ENCODE measurements at regions not wholly inside any gene's neighbourhood (a gene's known extent, or its start where the extent isn't known, plus 50 kb on each side); places are given as distances from the start of the nearest gene placed in this dataset.

DNA sequence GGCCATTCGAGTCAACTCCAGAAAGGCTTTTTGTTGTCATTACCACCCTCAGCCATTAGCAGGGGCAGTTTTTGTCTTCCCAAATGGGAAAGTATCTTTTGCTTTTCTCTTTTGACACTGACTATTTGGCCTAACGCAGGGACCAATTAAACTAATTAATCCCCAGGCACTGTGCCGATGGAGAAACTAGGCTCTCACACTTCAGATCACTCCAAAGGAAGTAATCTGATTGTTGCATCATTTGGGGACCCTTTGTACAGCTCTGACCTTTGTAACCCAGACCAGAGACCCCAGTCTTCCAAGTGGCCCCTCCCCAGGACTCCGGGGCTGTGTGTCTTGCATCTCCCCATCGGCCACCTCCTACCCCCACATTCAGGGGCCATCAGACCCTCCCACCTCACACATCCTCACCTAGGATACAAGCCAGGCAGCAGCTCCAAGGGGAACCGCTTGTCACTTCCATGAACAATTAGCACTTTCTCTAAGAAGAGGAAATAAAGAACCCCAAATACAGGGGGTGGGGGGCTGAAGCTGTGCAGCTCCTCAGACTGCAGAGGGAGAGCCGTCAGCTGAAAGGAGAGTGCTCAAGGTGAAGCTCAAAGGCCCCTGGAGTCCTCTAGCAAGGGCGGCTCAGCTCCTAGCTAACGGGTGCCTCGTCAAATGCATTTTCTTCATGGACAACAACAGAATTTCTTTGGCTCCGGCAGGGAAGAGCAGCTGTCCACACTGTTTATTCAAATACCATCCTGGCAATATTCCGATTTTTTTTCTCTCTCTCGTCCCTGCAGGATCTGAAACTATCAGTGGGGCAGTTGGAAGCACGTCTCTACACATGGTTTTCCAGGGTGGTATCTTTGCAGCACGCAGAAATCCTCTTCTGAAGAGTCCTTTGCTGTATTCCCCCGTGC is 64.3 kb upstream of the DIO3 start:
- no peaks in the 10 kb centered on the region for H3K79me1 ChIP-seq (replicated peaks; ENCODE audit: low read length, poor library complexity, severe bottlenecking)
- no peak overlapping the region for H3K4me2 ChIP-seq (ENCODE audit: low read length, poor library complexity, severe bottlenecking)
- no peak overlapping the region for H2BK15ac ChIP-seq (ENCODE audit: low read depth, poor library complexity, severe bottlenecking)
- H3K4me1 ChIP-seq (ENCODE audit: control insufficient read depth, insufficient read depth, low read depth, low read length): no peaks in the 10 kb centered on the region
- H3K18ac ChIP-seq (ENCODE audit: low read depth in 1 of 2, low read length in 2 of 2): no peak overlapping the region
- H3K27me3 ChIP-seq (ENCODE audit: control insufficient read depth in 1 of 2, insufficient read depth in 1 of 2, low read length in 2 of 2): peaks cover 0 to 47% of the 10 kb centered on the region in 2 experiments
- no peak overlapping the region for H3K9ac ChIP-seq (ENCODE audit: low read length)
- H2BK5ac ChIP-seq (ENCODE audit: low read depth, low read length, poor library complexity, severe bottlenecking): no peak overlapping the region
- H3K4me3 ChIP-seq (ENCODE audit: insufficient read depth in 1 of 2, low read depth in 1 of 2, low read length in 2 of 2): no peak overlapping the region
- no peaks in the 10 kb centered on the region for H3K36me3 ChIP-seq (ENCODE audit: control insufficient read depth in 1 of 2, insufficient read depth in 2 of 2, low read depth in 1 of 2, low read length in 2 of 2)
- H2AFZ ChIP-seq (ENCODE audit: low read depth, low read length): no peak overlapping the region
- DNase-seq: no peak
- no peak overlapping the region for H4K91ac ChIP-seq (ENCODE audit: low read length)
- no peak overlapping the region for H3K23ac ChIP-seq (ENCODE audit: low read length in 2 of 2)
- no peak overlapping the region for H2BK120ac ChIP-seq (ENCODE audit: low read depth, low read length)
- no peak overlapping the region for H2BK12ac ChIP-seq (ENCODE audit: low read length in 2 of 2)
- no peak overlapping the region for H3K27ac ChIP-seq (ENCODE audit: low read length, poor library complexity, severe bottlenecking)
- no peak overlapping the region for H3K4ac ChIP-seq (ENCODE audit: low read depth in 1 of 2, low read length in 2 of 2)
- no peaks in the 10 kb centered on the region for H3K9me3 ChIP-seq (ENCODE audit: control insufficient read depth, low read length)
- WGBS: 62% methylated on average over 15 of the region's 16 CpGs
- no peak overlapping the region for H3K14ac ChIP-seq (ENCODE audit: low read length in 2 of 2)
- no peak overlapping the region for H4K8ac ChIP-seq (ENCODE audit: low read length)
- no peak overlapping the region for H2AK5ac ChIP-seq (ENCODE audit: low read length, severe bottlenecking)

DNA sequence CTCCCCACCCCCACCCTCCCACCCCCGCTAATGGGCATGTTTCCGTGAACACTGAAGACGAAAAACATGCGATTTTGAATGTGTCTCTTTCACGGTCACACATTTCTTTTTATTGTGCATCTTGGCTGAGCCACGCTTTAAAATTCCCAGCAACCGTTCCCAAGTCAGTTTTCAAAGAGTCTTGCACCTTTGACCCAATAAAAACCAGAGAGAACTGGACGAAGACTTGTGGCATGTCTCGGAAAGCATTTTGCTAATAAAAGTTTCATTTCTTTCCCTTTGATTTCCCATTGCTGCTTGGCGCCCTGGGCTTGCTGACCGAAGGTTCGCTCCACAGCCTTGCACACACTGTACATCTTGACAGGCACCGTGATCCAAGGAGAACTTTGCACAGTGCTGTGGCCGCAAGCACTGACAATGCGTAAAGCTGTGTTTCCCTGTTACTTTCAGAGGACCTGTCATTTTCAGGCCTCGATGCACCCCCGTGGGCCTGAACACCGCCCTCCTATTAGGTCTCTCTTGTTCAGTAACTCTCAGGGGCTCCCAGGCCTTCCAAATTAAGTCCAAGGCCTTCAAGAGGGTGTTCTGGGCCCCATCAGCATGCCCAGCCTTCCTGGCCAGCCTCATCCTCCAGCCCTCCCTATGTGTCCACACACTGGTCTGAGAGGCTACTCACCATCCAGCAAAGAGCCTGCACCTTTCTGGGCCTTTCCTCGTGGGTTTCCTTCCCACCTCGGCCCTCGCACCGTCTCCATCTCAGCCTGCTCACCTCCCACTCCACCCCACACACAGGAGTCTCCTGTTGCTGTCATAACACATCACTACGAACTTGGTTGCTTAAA is 63.4 kb upstream of the DIO3 start:
- Histone ChIP-seq H3K27ac (ENCODE audit: low read length, poor library complexity, severe bottlenecking) (no peak overlapping the region), H3K9me3 (ENCODE audit: control insufficient read depth, low read length) (no peaks in the 10 kb centered on the region), H3K27me3 (ENCODE audit: control insufficient read depth in 1 of 2, insufficient read depth in 1 of 2, low read length in 2 of 2) (peaks cover 0 to 56% of the 10 kb centered on the region in 2 experiments), H4K91ac (ENCODE audit: low read length) (no peak overlapping the region), H3K4me2 (ENCODE audit: low read length, poor library complexity, severe bottlenecking) (no peak overlapping the region), H3K36me3 (ENCODE audit: control insufficient read depth in 1 of 2, insufficient read depth in 2 of 2, low read depth in 1 of 2, low read length in 2 of 2) (no peaks in the 10 kb centered on the region), H3K18ac (ENCODE audit: low read depth in 1 of 2, low read length in 2 of 2) (no peak overlapping the region), H3K4ac (ENCODE audit: low read depth in 1 of 2, low read length in 2 of 2) (no peak overlapping the region), H3K23ac (ENCODE audit: low read length in 2 of 2) (no peak overlapping the region), H2BK120ac (ENCODE audit: low read depth, low read length) (no peak overlapping the region), H2AFZ (ENCODE audit: low read depth, low read length) (no peak overlapping the region), H4K8ac (ENCODE audit: low read length) (no peak overlapping the region), H2BK15ac (ENCODE audit: low read depth, poor library complexity, severe bottlenecking) (no peak overlapping the region), H2AK5ac (ENCODE audit: low read length, severe bottlenecking) (no peak overlapping the region), H2BK12ac (ENCODE audit: low read length in 2 of 2) (no peak overlapping the region), H3K14ac (ENCODE audit: low read length in 2 of 2) (no peak overlapping the region), H3K79me1 (replicated peaks; ENCODE audit: low read length, poor library complexity, severe bottlenecking) (no peaks in the 10 kb centered on the region), H3K4me1 (ENCODE audit: control insufficient read depth, insufficient read depth, low read depth, low read length) (no peaks in the 10 kb centered on the region), H3K4me3 (ENCODE audit: insufficient read depth in 1 of 2, low read depth in 1 of 2, low read length in 2 of 2) (no peak overlapping the region), H2BK5ac (ENCODE audit: low read depth, low read length, poor library complexity, severe bottlenecking) (no peak overlapping the region), H3K9ac (ENCODE audit: low read length) (no peak overlapping the region)
- no peak for DNase-seq
- WGBS: 84% methylated on average over 22 of the region's 23 CpGs

DNA sequence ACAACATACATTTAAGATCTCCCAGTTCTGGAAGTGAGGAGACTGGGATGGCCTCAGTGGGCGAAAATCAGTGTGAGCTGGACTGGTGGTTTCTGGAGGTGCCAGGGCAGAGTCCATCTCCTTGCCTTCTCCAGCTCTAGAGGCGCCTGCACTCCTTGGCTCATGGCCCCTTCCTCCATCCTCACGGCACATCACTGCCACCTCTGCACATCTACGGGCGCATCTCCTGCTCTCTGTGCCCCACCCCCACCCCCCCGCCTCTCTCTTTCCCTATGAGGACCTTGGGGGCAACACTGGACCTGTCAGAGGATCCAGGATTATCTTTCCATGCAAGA is 62.8 kb upstream of the DIO3 start:
- no peak overlapping the region for H3K4me2 ChIP-seq (ENCODE audit: low read length, poor library complexity, severe bottlenecking)
- H3K4me3 ChIP-seq (ENCODE audit: insufficient read depth in 1 of 2, low read depth in 1 of 2, low read length in 2 of 2): no peak overlapping the region
- no peak overlapping the region for H2AK5ac ChIP-seq (ENCODE audit: low read length, severe bottlenecking)
- no peak overlapping the region for H3K9ac ChIP-seq (ENCODE audit: low read length)
- no peaks in the 10 kb centered on the region for H3K4me1 ChIP-seq (ENCODE audit: control insufficient read depth, insufficient read depth, low read depth, low read length)
- no peak overlapping the region for H2BK12ac ChIP-seq (ENCODE audit: low read length in 2 of 2)
- H3K36me3 ChIP-seq (ENCODE audit: control insufficient read depth in 1 of 2, insufficient read depth in 2 of 2, low read depth in 1 of 2, low read length in 2 of 2): no peaks in the 10 kb centered on the region
- H2AFZ ChIP-seq (ENCODE audit: low read depth, low read length): no peak overlapping the region
- no peak overlapping the region for H3K23ac ChIP-seq (ENCODE audit: low read length in 2 of 2)
- no peaks in the 10 kb centered on the region for H3K9me3 ChIP-seq (ENCODE audit: control insufficient read depth, low read length)
- no peak overlapping the region for H3K4ac ChIP-seq (ENCODE audit: low read depth in 1 of 2, low read length in 2 of 2)
- no peak overlapping the region for H3K27ac ChIP-seq (ENCODE audit: low read length, poor library complexity, severe bottlenecking)
- no peaks in the 10 kb centered on the region for H3K79me1 ChIP-seq (replicated peaks; ENCODE audit: low read length, poor library complexity, severe bottlenecking)
- H3K14ac ChIP-seq (ENCODE audit: low read length in 2 of 2): no peak overlapping the region
- H2BK5ac ChIP-seq (ENCODE audit: low read depth, low read length, poor library complexity, severe bottlenecking): no peak overlapping the region
- no peak overlapping the region for H2BK15ac ChIP-seq (ENCODE audit: low read depth, poor library complexity, severe bottlenecking)
- H2BK120ac ChIP-seq (ENCODE audit: low read depth, low read length): no peak overlapping the region
- no peak overlapping the region for H3K18ac ChIP-seq (ENCODE audit: low read depth in 1 of 2, low read length in 2 of 2)
- H3K27me3 ChIP-seq (ENCODE audit: control insufficient read depth in 1 of 2, insufficient read depth in 1 of 2, low read length in 2 of 2): peaks cover 0 to 61% of the 10 kb centered on the region in 2 experiments
- H4K91ac ChIP-seq (ENCODE audit: low read length): no peak overlapping the region
- no peak overlapping the region for H4K8ac ChIP-seq (ENCODE audit: low read length)
- WGBS: 70% methylated on average over 6 of the region's 6 CpGs
- no peak for DNase-seq

DNA sequence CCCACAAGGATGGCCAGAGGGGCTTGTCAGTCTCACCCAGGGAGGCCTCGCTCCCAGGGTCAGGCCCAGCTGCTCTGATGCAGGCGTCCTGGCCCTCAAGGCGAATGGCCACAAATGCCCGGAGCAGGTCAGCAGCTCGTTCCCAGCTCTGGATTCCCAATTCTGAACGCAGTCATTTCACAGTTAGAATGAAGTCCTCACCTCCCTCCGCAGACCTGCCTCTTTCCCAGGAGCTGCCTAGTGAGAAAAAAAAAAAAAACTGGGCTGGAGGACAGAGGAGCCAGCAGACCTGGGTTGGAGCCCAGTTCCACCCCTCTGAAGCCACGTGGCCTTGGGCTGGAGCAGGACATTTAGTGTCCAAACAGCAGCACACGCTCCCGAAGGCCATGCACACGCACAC is 62.2 kb upstream of the DIO3 start:
- Histone ChIP-seq H3K4me1 (ENCODE audit: control insufficient read depth, insufficient read depth, low read depth, low read length) (no peaks in the 10 kb centered on the region), H3K4me2 (ENCODE audit: low read length, poor library complexity, severe bottlenecking) (no peak overlapping the region), H3K27ac (ENCODE audit: low read length, poor library complexity, severe bottlenecking) (no peak overlapping the region), H2BK120ac (ENCODE audit: low read depth, low read length) (no peak overlapping the region), H2BK5ac (ENCODE audit: low read depth, low read length, poor library complexity, severe bottlenecking) (no peak overlapping the region), H3K14ac (ENCODE audit: low read length in 2 of 2) (no peak overlapping the region), H2BK15ac (ENCODE audit: low read depth, poor library complexity, severe bottlenecking) (no peak overlapping the region), H3K4me3 (ENCODE audit: insufficient read depth in 1 of 2, low read depth in 1 of 2, low read length in 2 of 2) (no peak overlapping the region), H4K8ac (ENCODE audit: low read length) (no peak overlapping the region), H3K79me1 (replicated peaks; ENCODE audit: low read length, poor library complexity, severe bottlenecking) (no peaks in the 10 kb centered on the region), H3K23ac (ENCODE audit: low read length in 2 of 2) (no peak overlapping the region), H3K9me3 (ENCODE audit: control insufficient read depth, low read length) (no peaks in the 10 kb centered on the region), H3K36me3 (ENCODE audit: control insufficient read depth in 1 of 2, insufficient read depth in 2 of 2, low read depth in 1 of 2, low read length in 2 of 2) (no peaks in the 10 kb centered on the region), H3K27me3 (ENCODE audit: control insufficient read depth in 1 of 2, insufficient read depth in 1 of 2, low read length in 2 of 2) (peaks cover 0 to 63% of the 10 kb centered on the region in 2 experiments), H2AK5ac (ENCODE audit: low read length, severe bottlenecking) (no peak overlapping the region), H2BK12ac (ENCODE audit: low read length in 2 of 2) (no peak overlapping the region), H2AFZ (ENCODE audit: low read depth, low read length) (no peak overlapping the region), H3K9ac (ENCODE audit: low read length) (no peak overlapping the region), H3K4ac (ENCODE audit: low read depth in 1 of 2, low read length in 2 of 2) (no peak overlapping the region), H4K91ac (ENCODE audit: low read length) (no peak overlapping the region), H3K18ac (ENCODE audit: low read depth in 1 of 2, low read length in 2 of 2) (no peak overlapping the region)
- no peak for DNase-seq
- 80% methylated on average over 8 of the region's 11 CpGs for whole genome bisulfite sequencing
